SK-N-SH (cell line): ENCODE measurements at regions not wholly inside any gene's neighbourhood (a gene's known extent, or its start where the extent isn't known, plus 50 kb on each side); places are given as distances from the start of the nearest gene placed in this dataset.

Source experiments
- CTCF ChIA-PET: fragments of 300-600, 350-600 bp; formaldehyde crosslinking; extraction: SDS; loops from one replicate; lab custom pipeline; 2021; lab: Yijun Ruan, JAX
- POLR2A ChIA-PET: fragments of 350-600 bp; sonication (Branson Sonifier 250); formaldehyde crosslinking; extraction: SDS; loops from one replicate; lab custom pipeline; 2020; ENCODE audit warnings: antibody characterized with exemption, inconsistent platforms; lab: Yijun Ruan, JAX
- DNase-seq: peaks from one replicate; pipeline ENCODE4 v3.0.0; 2012
- H2AFZ ChIP-seq: fragments of 200-600 bp; sonication (generic); 2 replicates; pipeline ENCODE4 v1.8.1; 2016; ENCODE audit warnings: antibody characterized with exemption, mild to moderate bottlenecking, low read depth
- H3F3A ChIP-seq: fragments of 200-600 bp; sonication (generic); replicated peaks from 2 replicates; pipeline ENCODE3; 2016; ENCODE audit warnings: antibody characterized with exemption, mild to moderate bottlenecking; ENCODE audit not compliant: insufficient read depth
- H3K27ac ChIP-seq, 2 experiments: fragments of 200-500 bp in 1 of 2; fragments of 200-600 bp in 1 of 2; sonication (Bioruptor generic) in 1 of 2; sonication (generic), shearing (Covaris generic) in 1 of 2; 2 replicates each; pipeline versions ENCODE4 v1.5.1 to v1.6.1; 2014 to 2016; ENCODE audit warnings: low read depth in 2 of 2, inconsistent platforms in 1 of 2, low read length in 1 of 2, mild to moderate bottlenecking in 1 of 2, mixed read lengths in 1 of 2
- H3K27me3 ChIP-seq: fragments of 200-600 bp; sonication (generic), shearing (Covaris generic); 2 replicates; pipeline ENCODE4 v1.6.1; 2016; ENCODE audit warnings: mixed run types; ENCODE audit not compliant: insufficient read depth
- H3K36me3 ChIP-seq, 2 experiments: fragments of 200-500 bp in 1 of 2; fragments of 200-600 bp in 1 of 2; sonication (Bioruptor generic) in 1 of 2; sonication (generic) in 1 of 2; replicated peaks in 1 of 2; 2 replicates each; pipeline versions ENCODE3 to v1.5.1; 2014 to 2016; ENCODE audit warnings: low read length in 1 of 2, mild to moderate bottlenecking in 1 of 2; ENCODE audit not compliant: insufficient read depth in 2 of 2, control insufficient read depth in 1 of 2
- H3K4me1 ChIP-seq, 2 experiments: fragments of 200-500 bp in 1 of 2; fragments of 200-600 bp in 1 of 2; sonication (Bioruptor generic) in 1 of 2; sonication (generic), shearing (Covaris generic) in 1 of 2; 2 replicates each; pipeline versions ENCODE4 v1.5.1 to v1.6.1; 2014 to 2016; ENCODE audit warnings: low read depth in 1 of 2, low read length in 1 of 2, mixed run types in 1 of 2; ENCODE audit not compliant: insufficient read depth in 2 of 2, control insufficient read depth in 1 of 2
- H3K4me2 ChIP-seq: fragments of 200-600 bp; sonication (generic), shearing (Covaris generic); 2 replicates; pipeline ENCODE4 v1.6.1; 2017; ENCODE audit warnings: mixed run types
- H3K4me3 ChIP-seq, 2 experiments: fragments of 200-500 bp in 1 of 2; fragments of 200-600 bp in 1 of 2; sonication (Bioruptor generic) in 1 of 2; sonication (generic), shearing (Covaris generic) in 1 of 2; 2 replicates each; pipeline versions ENCODE4 v1.5.1 to v1.8.1; 2014 to 2016; ENCODE audit warnings: low read depth in 2 of 2, inconsistent platforms in 1 of 2, low read length in 1 of 2, mild to moderate bottlenecking in 1 of 2, mixed read lengths in 1 of 2, moderate library complexity in 1 of 2
- H3K79me2 ChIP-seq: fragments of 200-600 bp; sonication (generic); 2 replicates; pipeline ENCODE4 v1.8.1; 2017; ENCODE audit warnings: mild to moderate bottlenecking; ENCODE audit not compliant: insufficient read depth
- H3K9ac ChIP-seq: fragments of 200-600 bp; sonication (generic); 2 replicates; pipeline ENCODE4 v1.6.1; 2017; ENCODE audit warnings: mixed run types
- H3K9me2 ChIP-seq: fragments of 200-600 bp; sonication (generic); 2 replicates; pipeline ENCODE4 v1.6.1; 2017; ENCODE audit warnings: mixed run types
- H3K9me3 ChIP-seq: fragments of 200-600 bp; sonication (generic); 2 replicates; pipeline ENCODE4 v1.6.1; 2017; ENCODE audit warnings: mixed run types, mild to moderate bottlenecking, moderate library complexity
- H4K20me1 ChIP-seq: fragments of 200-600 bp; sonication (generic); 2 replicates; pipeline ENCODE4 v1.6.1; 2017; ENCODE audit warnings: mild to moderate bottlenecking, mixed run types; ENCODE audit not compliant: insufficient read depth
- CHD2 ChIP-seq: fragments of 150-350 bp; IDR thresholded peaks from 2 replicates; pipeline ENCODE4 v1.6.1; 2018; ENCODE audit warnings: low read length; ENCODE audit not compliant: partially characterized antibody
- CTCF ChIP-seq: fragments of 200-600 bp; sonication (generic); IDR thresholded peaks from 2 replicates; pipeline ENCODE4 v1.6.1; 2017; ENCODE audit warnings: antibody characterized with exemption, mild to moderate bottlenecking, moderate library complexity
- ELF1 ChIP-seq: IDR thresholded peaks from 2 replicates; pipeline ENCODE4 v1.4.0; 2012
- EZH2phosphoT487 ChIP-seq: fragments of 200-600 bp; sonication (generic); IDR thresholded peaks from 2 replicates; pipeline ENCODE4 v1.6.1; 2017; ENCODE audit warnings: low read depth, mixed run types, mild to moderate bottlenecking, antibody characterized with exemption, moderate library complexity, borderline replicate concordance
- FOXJ3 ChIP-seq: sonication (generic); formaldehyde crosslinking; IDR thresholded peaks from 2 replicates; pipeline ENCODE4 v1.5.1; 2020; ENCODE audit warnings: mild to moderate bottlenecking, missing genetic modification reagents
- MAX ChIP-seq: IDR thresholded peaks from 2 replicates; pipeline ENCODE4 v1.4.0; 2012; ENCODE audit warnings: low read depth
- RCOR1 ChIP-seq: fragments of 150-350 bp; IDR thresholded peaks from 2 replicates; pipeline ENCODE4 v1.6.1; 2017; ENCODE audit warnings: antibody characterized with exemption, low read length
- REST ChIP-seq: IDR thresholded peaks from 2 replicates; pipeline ENCODE4 v1.6.1; 2012; ENCODE audit warnings: mild to moderate bottlenecking, low read depth, low read length, moderate library complexity
- RXRA ChIP-seq: IDR thresholded peaks from 2 replicates; pipeline ENCODE4 v1.4.0; 2012; ENCODE audit warnings: low read depth, mild to moderate bottlenecking, borderline replicate concordance
- SIN3A ChIP-seq: IDR thresholded peaks from 2 replicates; pipeline ENCODE4 v1.6.1; 2012; ENCODE audit warnings: low read depth, mild to moderate bottlenecking, low read length, moderate library complexity, borderline replicate concordance
- TCF12 ChIP-seq: IDR thresholded peaks from 2 replicates; pipeline ENCODE4 v1.4.0; 2012
- TEAD4 ChIP-seq: IDR thresholded peaks from 2 replicates; pipeline ENCODE4 v1.4.0; 2012; ENCODE audit warnings: mild to moderate bottlenecking, borderline replicate concordance; ENCODE audit not compliant: insufficient read depth
- YY1 ChIP-seq: IDR thresholded peaks from 2 replicates; pipeline ENCODE4 v1.4.0; 2012; ENCODE audit warnings: low read depth, mild to moderate bottlenecking
- WGBS: methylation state at CpG from one replicate; pipeline ENCODE4 v1.1.6; 2017; ENCODE audit warnings: low lambda C conversion rate; 5-methylcytosine and 5-hydroxymethylcytosine counted together
- TF ChIP-seq, protein P1 (sequence below): IDR thresholded peaks from 2 replicates; pipeline ENCODE4 v1.4.0; 2012; ENCODE audit warnings: low read depth, borderline replicate concordance
- TF ChIP-seq, protein P2 (sequence below): fragments of 150-350 bp; IDR thresholded peaks from 2 replicates; pipeline ENCODE4 v1.6.1; 2017; ENCODE audit warnings: antibody characterized with exemption, low read length, low read depth, borderline replicate concordance

- no peaks in the 10 kb centered on the region for H3K9me2 ChIP-seq
- no peaks in the 10 kb centered on the region for H3K9me3 ChIP-seq
- WGBS, result 0% methylated on average over 2 of the region's 2 CpGs
- DNase-seq, result no peak
- no peak overlapping the region for H3K4me3 ChIP-seq
- no peak overlapping the region for H3K4me2 ChIP-seq
- H3K4me1 ChIP-seq, result no peaks in the 10 kb centered on the region
- no peaks in the 10 kb centered on the region for H4K20me1 ChIP-seq
- ChIA-PET POLR2A (no interaction called here), CTCF (interaction anchor here (1.7 kb wide), 1 partner anchor 197 kb away, joined by 6 read pairs; no protein-coding TSS in a partner anchor)
- H3F3A ChIP-seq, result no peaks in the 10 kb centered on the region
- H3K27ac ChIP-seq, result no peak overlapping the region
- no peak overlapping the region for H2AFZ ChIP-seq
- H3K36me3 ChIP-seq, result no peaks in the 10 kb centered on the region
- H3K79me2 ChIP-seq, result no peaks in the 10 kb centered on the region
- H3K27me3 ChIP-seq, result peaks cover 16% of the 10 kb centered on the region; the same call in 1 of the 2 replicates
- TF ChIP-seq MAX, result no peak
- no peak for TF ChIP-seq RXRA
- no peak for TF ChIP-seq YY1
- no peak for TF ChIP-seq RCOR1
- no peak for TF ChIP-seq EZH2phosphoT487
- TF ChIP-seq TEAD4, result no peak
- TF ChIP-seq REST, result no peak
- no peak for TF ChIP-seq CHD2
- TF ChIP-seq ELF1, result no peak
- H3K9ac ChIP-seq, result no peak overlapping the region
Measured at GRCh38 chr7:155147624-155148023, 77.5 kb downstream of the HTR5A start.

GRCh38 chr7:155153676-155154075 lies 83.6 kb downstream of the HTR5A start:
- Histone ChIP-seq H3F3A (no peaks in the 10 kb centered on the region), H3K9me3 (no peaks in the 10 kb centered on the region), H3K4me2 (no peak overlapping the region), H3K9me2 (no peaks in the 10 kb centered on the region), H3K27ac (no peak overlapping the region), H3K27me3 (no peaks in the 10 kb centered on the region; the same call in 1 of the 2 replicates), H4K20me1 (no peaks in the 10 kb centered on the region), H3K4me3 (no peak overlapping the region), H3K9ac (no peak overlapping the region), H3K79me2 (no peaks in the 10 kb centered on the region), H3K36me3 (no peaks in the 10 kb centered on the region), H2AFZ (no peak overlapping the region), H3K4me1 (no peaks in the 10 kb centered on the region)
- no peak for DNase-seq
- WGBS, result 0% methylated on average over 4 of the region's 4 CpGs
- ChIA-PET POLR2A (no interaction called here), CTCF (interaction anchor here (1.3 kb wide), 1 partner anchor 191 kb away, joined by 6 read pairs; no protein-coding TSS in a partner anchor)
- no peak for TF ChIP-seq FOXJ3 (CRISPR knock-in tag)
- no peak for TF ChIP-seq MAX
- TF ChIP-seq CTCF, result no peak
- TF ChIP-seq TCF12, result no peak
- TF ChIP-seq, protein P1, sequence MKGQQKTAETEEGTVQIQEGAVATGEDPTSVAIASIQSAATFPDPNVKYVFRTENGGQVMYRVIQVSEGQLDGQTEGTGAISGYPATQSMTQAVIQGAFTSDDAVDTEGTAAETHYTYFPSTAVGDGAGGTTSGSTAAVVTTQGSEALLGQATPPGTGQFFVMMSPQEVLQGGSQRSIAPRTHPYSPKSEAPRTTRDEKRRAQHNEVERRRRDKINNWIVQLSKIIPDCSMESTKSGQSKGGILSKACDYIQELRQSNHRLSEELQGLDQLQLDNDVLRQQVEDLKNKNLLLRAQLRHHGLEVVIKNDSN, result no peak
- no peak for TF ChIP-seq REST
- TF ChIP-seq YY1, result no peak
- TF ChIP-seq, protein P2, sequence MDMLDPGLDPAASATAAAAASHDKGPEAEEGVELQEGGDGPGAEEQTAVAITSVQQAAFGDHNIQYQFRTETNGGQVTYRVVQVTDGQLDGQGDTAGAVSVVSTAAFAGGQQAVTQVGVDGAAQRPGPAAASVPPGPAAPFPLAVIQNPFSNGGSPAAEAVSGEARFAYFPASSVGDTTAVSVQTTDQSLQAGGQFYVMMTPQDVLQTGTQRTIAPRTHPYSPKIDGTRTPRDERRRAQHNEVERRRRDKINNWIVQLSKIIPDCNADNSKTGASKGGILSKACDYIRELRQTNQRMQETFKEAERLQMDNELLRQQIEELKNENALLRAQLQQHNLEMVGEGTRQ, result no peak
- TF ChIP-seq SIN3A, result no peak
